ENCODE measurements at regions not wholly inside any gene's neighbourhood (a gene's known extent, or its start where the extent isn't known, plus 50 kb on each side); places are given as distances from the start of the nearest gene placed in this dataset.
"Not testable (repeated sequence)": the region's sequence is repeated elsewhere in the genome, so short reads cannot be mapped to it uniquely, and the experiment has no call there.

DNA sequence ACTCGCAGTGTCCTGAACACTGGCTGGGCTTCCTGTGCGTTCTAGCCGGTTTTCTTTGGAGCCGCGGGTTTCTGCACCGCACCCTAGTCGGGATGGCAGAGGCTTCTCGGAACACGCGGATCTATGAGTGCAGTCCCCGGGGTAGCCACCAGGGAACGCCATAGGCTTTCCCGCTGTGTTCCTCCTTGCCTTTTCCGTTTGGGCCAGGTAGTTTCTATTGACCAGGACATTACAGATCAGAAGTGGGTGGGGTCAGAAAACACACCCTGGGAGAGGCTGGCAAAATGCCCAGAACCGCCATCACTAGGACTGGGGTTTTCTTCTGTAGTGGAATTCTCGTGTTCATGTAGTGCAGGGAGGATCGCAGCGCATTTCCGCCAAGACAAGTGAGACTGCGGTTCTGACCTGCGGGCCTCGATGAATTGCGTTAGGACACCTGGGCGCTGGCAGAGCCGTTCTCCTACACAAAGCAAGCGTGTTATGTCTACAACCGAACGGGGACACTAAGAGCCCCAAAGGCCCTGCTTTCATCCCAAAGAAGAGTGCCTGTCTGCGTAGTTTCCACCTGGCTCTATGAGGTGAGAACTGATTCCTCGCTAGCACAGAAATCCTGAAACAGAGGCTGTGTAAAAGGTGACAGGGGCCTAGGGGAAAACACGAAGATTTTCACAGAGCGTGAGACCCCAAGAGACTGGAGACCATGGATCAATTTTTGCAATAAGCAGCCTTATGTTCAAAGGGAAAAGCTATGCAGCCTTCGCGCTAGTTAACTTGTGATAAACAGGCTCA lies 121.5 kb downstream of the PPIAL4G start:
- DNase-seq (ENCODE audit: low read depth in 2 of 2, low spot score in 1 of 2) = not testable (repeated sequence)

DNA sequence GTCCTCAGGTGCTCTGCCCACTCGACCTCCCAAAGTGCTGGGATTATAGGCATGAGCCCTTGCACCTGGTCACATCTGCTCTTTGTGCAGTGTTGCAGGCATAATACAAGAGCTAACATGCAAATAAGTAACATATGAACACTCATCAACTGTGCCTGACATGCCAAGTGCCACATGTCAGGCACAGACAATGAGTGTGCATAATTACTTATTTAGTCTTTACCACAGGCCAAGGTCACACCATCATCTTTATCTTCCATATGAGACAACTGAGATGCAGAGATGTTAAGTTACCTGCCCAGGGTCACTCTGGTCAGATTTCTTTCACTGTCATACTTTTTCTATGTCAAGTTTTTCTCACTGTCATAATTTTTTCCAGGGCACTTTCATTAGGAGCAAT lies 126.1 kb downstream of the PPIAL4G start:
- DNase-seq (ENCODE audit: low read depth in 2 of 2, low spot score in 1 of 2) = no peak

DNA sequence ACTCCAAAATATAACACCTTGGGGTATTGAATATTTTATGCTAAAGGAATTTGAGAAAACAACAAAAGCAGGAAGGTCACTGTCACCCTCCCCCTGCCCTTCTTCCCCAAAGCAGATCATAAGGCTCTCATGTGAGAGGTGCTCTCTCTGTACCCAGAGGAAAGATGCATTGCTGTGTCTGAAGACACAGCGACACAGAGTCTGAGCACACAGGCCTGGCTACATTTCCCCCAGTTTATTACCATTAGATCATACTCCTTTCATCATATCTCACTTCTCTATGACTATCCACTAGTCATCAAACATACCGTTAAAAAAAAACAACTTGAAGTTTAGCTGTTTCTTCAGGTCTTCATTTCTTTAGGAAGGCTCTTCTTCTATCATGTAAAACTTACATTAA lies 127.1 kb downstream of the PPIAL4G start:
- no peak for DNase-seq (ENCODE audit: low read depth in 2 of 2, low spot score in 1 of 2)

DNA sequence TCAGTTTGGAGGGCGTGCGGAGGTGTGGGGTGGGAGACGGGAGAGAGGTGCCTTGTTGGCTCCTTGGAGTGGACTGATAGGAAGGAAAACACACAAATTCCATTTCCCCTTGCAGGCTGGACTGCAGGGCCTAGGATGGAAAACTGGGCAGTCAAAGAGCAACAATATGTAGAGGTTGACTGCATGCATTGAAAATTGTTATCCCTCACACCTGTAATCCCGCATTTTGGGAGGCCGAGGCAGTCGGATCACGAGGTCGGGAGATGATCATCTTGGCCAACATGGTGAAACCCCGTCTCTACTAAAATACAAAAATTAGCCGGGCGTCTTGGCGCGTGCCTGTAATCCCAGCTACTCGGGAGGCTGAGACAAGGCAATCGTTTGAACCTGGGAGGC lies 128.2 kb downstream of the PPIAL4G start:
- no peak for DNase-seq (ENCODE audit: low read depth in 2 of 2, low spot score in 1 of 2)

DNA sequence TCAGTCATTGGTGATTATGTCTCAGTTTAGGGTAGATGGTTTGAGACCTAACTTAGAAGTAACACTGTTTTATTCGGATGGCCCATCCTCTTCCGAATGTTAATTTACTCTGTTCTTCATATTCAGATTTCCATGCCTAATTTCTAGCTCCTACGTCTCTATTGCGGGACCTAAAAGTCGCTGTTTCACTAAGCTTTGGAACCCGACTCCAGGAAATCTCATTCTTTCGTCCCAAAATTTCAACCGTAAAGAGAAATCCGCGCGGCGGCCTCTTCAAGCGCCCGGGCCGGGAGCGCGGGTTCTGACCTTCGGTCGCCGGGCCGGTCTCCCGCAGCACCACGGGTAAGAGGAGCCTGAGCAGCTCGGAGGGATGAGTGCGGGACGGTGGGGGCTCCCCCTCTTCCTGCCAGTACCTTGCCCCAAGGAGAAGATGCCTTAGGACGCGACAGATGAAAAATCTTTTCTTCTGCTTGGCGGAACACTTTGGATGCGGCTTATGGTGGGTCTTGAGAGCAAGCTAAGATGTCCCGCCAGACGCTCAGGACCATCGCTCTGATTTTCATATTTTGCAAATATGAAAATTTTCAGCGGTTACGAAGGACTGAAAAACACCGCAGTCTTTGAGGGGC lies 128.7 kb downstream of the PPIAL4G start:
- no peak for DNase-seq (ENCODE audit: low read depth in 2 of 2, low spot score in 1 of 2)

DNA sequence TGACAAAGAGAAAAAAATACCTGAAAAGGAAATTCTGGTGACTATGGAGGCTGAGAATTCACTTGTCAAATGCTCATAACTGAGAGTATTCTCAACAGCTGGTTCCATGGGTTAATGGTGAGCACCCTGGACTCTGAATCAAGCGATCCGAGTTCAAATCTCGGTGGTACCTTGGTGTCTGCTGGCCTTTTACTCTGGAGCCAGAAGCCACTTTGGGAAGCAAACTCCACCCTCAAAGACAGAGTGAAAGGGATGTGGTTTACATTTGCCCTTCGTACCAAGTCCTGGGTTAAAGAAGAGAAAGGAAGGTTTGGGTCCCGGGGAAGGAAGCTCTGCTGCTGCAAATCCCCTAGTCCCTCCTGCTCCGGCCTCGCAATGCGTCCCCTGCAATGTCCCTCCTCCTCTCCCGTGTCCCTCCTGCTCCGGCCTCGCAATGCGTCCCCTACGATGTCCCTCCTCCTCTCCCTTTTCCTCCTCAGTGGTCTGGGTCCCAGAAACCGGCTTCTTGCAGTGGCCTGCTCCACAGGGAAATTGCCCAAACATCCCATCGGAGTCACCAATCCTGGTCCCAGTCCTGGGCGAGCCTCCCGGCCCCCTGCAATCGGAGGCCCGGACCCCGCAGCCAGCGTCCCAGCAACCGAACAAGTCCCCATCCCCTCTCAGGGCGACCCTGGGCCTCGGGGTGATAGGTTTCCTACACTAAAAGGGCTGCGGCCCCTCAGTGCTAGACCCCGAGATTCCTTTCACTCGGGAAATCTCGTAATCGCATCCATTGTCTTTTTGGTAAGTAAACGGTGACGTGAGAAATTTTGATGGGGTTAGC lies 129.4 kb downstream of the PPIAL4G start:
- DNase-seq (ENCODE audit: low read depth in 2 of 2, low spot score in 1 of 2) = no peak

DNA sequence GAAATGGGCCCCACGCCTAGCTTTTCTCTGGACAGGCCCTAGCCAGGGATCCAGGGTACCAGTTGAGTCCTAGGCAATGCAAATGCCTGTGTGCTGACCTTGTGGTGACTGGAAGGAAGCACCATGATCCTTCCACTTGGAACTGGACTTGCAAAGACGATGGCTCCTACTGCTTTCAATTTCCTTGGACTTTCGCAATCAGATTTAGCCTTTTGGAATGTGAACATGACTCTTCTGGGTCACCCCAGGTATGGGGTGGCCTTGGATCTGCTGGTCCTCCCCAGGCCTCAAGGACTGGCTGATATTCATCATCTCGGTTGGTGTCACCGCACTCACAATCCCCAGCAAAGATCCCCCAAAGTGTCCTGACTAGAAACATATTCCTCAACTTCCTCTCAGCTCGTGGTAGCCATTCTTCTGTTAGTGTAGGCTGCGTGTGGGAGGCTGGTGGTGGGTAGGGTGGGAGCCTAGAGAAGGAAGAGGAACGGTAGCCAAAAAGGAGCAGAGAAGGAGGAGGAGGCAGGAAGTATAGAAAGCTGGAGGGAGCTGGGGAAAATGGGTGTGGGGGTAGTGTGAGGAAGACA lies 130.5 kb downstream of the PPIAL4G start:
- DNase-seq (ENCODE audit: low read depth in 2 of 2, low spot score in 1 of 2) = no peak

DNA sequence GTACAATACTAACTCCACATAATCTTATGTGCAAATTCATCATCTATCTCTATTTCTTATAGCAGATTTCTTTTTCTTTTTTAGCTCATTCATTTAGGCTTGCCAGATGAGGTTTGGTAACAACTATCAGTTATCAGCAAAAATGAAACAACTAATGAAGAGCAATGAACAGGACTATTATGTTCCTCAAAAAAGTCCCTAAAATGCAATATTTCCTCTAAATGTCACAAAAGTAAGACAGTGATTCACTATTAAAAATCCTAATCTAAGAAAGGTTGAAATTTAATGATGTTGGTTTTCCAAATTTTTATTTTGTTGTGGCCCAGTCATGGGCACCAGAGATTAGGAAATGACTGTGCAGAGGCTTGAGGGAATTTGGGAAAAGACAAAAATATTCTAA lies 135.3 kb downstream of the PPIAL4G start:
- no peak for DNase-seq (ENCODE audit: low read depth in 2 of 2, low spot score in 1 of 2)

DNA sequence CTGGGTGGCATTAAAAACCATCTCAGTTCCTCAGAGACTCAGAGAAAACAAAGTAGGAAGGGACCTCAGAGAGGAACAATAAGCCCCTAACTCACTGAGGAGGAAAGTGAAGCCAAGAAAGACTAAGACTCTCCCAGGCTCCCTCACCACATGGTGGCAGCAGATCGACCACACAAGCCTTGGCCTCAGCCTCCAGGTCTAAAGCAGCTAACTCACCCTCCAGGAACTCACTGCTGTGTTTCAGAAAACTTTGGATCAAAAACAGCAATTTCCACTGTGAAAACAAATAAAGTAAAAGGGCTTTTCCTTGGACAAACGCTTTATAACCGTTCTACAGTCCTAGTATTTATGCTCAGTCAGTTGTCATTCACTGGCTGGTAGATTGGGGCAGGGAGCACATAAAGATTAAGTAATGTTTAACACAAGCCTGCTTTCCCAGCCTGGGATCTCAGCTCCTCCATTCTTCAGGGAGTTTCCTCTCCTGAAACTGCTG lies 137.4 kb downstream of the PPIAL4G start:
- not testable (repeated sequence) for DNase-seq (ENCODE audit: low read depth in 2 of 2, low spot score in 1 of 2)

DNA sequence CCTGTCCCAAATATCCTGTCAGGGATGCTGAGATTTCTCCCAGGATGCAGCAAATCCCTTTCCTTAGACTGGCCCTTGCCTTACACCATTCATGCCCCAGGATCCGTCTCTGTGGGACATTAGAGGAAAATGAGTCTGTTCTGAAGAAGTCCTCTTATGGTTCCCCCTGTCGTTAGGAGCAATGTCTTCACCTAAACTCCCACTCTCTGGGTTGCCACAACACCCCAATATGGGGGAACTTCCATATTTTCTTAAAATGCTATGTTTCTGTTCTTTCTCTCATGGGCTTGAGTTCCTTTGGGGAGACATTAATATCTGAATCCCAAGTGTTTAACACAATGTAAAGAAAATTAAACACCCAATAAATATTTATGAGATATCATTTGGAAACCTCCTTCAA lies 138.5 kb downstream of the PPIAL4G start:
- DNase-seq (ENCODE audit: low read depth in 2 of 2, low spot score in 1 of 2) = not testable (repeated sequence)

DNA sequence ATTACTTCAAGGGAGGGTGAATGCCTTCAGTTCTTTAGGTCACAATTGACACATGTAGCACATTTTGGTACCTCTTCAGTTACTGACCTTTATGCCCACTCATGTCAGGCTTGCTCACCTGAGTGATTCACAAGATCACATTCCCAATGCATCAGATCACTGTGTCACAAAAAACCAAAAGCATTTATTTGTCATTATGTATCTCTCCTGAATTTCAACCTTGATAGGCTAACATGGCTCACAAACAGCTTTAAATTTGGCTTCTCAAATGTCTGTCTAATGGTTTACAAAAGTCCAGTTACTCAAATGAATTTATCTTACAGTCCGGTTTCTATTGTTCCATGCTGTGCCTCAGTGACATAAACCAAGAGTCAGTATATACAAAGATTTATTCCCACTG lies 141.4 kb downstream of the PPIAL4G start:
- DNase-seq (ENCODE audit: low read depth in 2 of 2, low spot score in 1 of 2) = not testable (repeated sequence)

DNA sequence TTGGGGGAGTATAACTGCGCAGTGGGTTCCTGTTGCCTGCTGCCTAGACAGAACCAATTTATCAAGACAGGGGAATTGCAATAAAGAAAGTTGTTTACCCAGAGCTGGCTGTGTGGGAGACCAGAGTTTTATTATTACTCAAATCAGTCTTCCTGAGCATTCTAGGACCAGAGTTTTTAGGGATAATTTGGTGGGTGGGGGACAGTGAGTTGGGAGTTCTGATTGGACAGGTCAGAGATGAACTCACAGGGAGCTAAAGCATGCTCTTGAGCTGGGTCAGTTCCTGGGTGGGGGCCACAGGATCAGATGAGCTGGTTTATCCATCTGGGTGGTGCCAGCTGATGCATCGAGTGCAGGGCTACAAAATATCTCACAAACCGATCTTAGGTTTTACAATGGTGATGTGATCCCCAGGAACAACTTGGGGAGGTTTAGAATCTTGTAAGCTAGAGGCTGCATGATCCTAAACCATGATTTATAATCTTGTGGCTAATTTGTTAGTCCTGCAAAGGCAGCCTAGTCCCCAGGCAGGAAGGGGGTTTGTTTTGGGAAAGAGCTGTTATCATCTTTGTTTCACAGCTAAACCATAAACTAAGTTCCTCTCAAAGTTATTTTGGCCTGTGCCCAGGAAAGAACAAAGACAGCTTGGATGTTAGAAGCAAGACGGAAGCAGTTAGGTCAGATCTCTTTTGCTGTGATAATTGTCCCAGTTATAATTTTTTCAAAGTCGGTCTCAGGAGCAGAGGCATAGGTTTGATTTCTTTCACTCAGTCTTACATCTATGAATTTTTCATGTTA lies 146.8 kb downstream of the PPIAL4G start:
- DNase-seq (ENCODE audit: low read depth in 2 of 2, low spot score in 1 of 2) = not testable (repeated sequence)

DNA sequence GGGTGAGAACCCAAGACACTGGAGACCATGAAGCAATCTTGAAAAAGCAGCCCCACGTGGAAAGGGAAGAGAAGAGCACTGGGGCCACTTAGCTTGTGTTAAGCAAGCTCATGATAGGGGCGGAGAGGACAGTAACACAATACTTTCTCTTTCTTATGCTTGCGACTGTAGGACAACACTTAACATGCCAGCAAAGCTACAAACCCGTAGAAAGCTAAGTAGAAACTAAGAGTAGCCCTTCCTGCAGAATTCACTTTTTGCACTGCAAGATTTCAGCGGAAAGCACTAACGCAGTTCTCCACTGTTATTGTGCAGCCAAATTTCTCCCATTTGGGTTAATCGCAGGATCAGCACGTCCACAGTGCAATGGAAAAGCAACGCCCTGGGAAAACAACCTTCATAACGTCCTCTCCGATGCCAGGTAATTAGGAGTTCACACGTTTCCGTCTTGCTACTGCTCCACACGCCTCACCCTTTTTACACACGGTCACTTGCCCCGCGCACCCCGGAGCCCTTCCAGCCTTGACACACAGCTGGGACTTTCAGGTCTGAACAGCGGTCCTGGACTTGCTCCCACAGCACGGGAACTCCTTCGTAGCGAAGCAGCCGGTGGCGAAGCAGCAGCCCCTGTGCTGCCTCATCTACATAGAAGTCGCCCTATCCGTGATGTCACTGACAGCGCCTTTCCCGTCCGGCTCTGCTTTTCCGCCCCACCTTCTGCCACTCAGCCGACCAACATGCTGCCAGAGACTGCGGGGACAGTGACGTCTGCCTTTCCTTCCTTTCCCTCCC lies 148.6 kb downstream of the PPIAL4G start:
- DNase-seq (ENCODE audit: low read depth in 2 of 2, low spot score in 1 of 2) = peak; percentile 41 to 57

DNA sequence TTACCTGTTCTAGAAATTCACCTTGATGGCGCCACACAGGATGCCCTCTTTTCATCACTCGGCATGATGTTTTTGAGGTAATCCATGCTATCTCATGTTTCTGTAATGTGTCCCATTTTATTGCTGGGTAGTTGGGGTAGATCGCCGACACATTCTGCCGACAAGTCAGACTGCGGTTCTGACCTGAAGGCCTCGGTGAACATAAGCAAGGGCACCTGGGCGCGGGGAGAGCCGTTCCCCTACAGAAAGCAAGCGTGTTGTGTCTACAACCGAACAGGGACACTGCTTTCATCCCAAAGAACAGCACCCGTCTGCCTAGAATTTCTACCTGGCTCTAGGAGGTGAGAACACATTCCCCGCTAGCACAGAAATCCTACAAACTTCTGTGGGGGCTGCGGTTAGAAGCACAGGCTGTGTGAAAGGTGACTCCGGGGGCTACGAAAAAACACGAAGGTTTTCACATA lies 149.2 kb downstream of the PPIAL4G start:
- DNase-seq (ENCODE audit: low read depth in 2 of 2, low spot score in 1 of 2) = no peak

DNA sequence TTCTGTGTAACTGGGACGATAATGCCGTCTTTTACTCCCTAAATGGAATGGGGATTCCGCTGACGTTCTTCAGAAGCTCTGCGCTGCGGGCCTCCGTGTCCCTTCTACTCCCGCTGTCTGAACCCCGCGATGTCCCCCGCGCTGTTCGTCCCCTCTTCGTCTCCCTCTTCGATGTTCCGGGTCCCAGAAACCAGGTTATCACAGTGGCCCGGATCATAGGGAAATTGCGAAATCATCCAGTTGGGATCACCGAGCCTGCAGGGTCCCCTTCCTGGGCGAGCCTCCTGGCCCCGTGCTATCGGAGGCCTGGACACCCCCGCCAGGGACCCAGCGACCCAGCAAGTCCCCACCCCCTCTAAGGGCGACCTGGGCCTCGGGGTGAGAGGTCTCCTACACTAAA lies 154.2 kb downstream of the PPIAL4G start:
- DNase-seq (ENCODE audit: low read depth in 2 of 2, low spot score in 1 of 2) = no peak

DNA sequence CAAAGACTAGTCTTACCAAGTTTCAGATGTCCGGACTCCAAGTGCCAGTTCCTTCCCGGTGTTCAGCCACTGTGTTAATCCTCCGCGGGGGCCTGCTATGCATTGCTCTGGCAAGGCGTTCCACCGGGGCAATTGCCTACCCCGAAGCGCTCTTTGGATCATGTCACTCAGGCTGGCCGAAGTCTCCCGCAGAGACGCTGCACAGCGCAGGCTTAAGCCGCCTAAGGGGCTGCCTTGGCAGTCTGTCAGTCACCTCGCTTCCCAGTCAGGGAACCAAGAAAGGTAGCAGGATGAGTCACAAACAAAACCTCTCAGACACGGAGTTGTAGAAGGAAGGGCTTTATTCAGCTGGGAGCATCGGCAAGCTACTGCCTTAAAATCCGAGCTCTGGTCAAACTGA lies 158.1 kb downstream of the PPIAL4G start:
- DNase-seq (ENCODE audit: low read depth in 2 of 2, low spot score in 1 of 2) = not testable (repeated sequence)

DNA sequence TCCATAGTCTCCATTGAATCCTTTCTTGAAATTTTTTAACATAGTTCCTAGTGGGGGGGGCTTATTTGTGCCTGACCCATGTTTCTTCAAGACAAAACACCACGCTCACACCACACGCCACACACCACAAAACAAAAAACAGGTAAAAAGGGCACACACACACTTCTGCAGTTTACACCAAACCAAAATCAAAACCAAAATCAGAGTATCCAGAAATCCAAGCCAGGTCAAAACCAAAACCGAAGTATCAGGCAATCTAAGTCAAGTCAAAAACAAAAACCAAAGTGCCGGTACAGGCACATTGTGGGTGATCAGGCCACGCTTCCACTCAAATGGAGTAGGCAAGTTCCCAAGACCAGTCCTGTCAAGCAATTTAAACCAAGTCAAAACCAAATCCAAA lies 158.6 kb downstream of the PPIAL4G start:
- not testable (repeated sequence) for DNase-seq (ENCODE audit: low read depth in 2 of 2, low spot score in 1 of 2)

DNA sequence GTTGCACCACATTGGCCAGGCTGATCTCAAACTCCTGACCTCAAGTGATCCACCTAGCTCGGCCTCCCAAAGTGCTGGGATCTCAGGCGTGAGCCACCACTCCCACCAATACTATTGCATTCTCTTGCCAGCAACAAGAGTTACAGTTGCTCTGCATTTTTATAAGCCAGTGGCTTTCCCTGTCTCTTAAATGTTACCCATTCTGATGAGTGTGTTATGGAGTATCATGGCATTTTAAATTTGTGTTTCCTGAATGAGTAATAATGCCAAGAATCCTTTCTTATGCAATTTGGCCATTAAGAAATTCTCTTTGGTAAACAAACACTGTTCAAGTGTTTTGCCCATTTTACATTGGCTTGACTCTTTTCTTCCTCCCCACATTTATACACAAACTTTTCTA lies 163.0 kb downstream of the PPIAL4G start:
- DNase-seq (ENCODE audit: low read depth in 2 of 2, low spot score in 1 of 2) = not testable (repeated sequence)

DNA sequence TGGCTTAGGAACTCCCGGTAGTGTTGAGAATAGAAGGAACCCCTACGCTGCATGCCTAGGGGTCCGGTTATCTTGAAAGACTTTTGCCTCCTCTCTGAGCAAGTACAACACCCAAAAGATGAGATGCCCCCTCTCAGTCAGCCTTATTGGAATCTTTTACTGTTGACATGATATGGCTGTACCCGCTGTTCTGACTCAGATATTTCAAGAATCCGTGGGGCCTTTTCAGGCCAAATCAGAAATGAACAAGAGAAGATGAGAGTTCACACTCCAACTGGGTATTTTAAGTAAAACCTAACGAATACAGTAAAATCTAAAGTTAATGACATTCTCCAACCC lies 164.2 kb downstream of the PPIAL4G start:
- DNase-seq (ENCODE audit: low read depth in 2 of 2, low spot score in 1 of 2) = no peak

Data from stimulated activated CD8-positive, alpha-beta memory T cell treated with anti-CD3 and anti-CD28 coated beads, Interleukin-4, amount 100 ng/mL, for 1 hour (primary cell).